Activated CD4-positive, alpha-beta memory T cell treated with anti-CD3 and anti-CD28 coated beads, Interleukin-2, amount 10 ng/mL, durations not matched to agents 7 days and 5 days (primary cell): ENCODE measurements at regions not wholly inside any gene's neighbourhood (a gene's known extent, or its start where the extent isn't known, plus 50 kb on each side); places are given as distances from the start of the nearest gene placed in this dataset.
"Not testable (repeated sequence)": the region's sequence is repeated elsewhere in the genome, so short reads cannot be mapped to it uniquely, and the experiment has no call there.

Experiments
- CTCF ChIA-PET: fragments of 350-600 bp; sonication (Branson Sonifier 250); formaldehyde crosslinking; loops from one replicate; lab custom pipeline; 2021; ENCODE audit warnings: antibody characterized with exemption, inconsistent platforms; lab: Charles Lee
- POLR2A ChIA-PET: fragments of 350-600 bp; sonication (Branson Sonifier 250); formaldehyde crosslinking; loops from one replicate; lab custom pipeline; 2021; ENCODE audit warnings: antibody characterized with exemption; lab: Charles Lee
- DNase-seq: peaks from one replicate; pipeline ENCODE4 v3.0.0-alpha.2; 2020
- H3K27ac Mint-ChIP-seq: one replicate; pipeline ENCODE4 v1.8.0; 2021; ENCODE audit warnings: mild to moderate bottlenecking, mixed read lengths
- H3K27me3 Mint-ChIP-seq: one replicate; pipeline ENCODE4 v1.8.0; 2021; ENCODE audit warnings: mixed read lengths
- H3K36me3 Mint-ChIP-seq: one replicate; pipeline ENCODE4 v1.8.0; 2021; ENCODE audit warnings: low read depth, mixed read lengths
- H3K4me1 Mint-ChIP-seq: one replicate; pipeline ENCODE4 v1.8.0; 2021; ENCODE audit warnings: mixed read lengths
- H3K4me3 Mint-ChIP-seq: one replicate; pipeline ENCODE4 v1.8.0; 2021; ENCODE audit warnings: mild to moderate bottlenecking, mixed read lengths
- H3K9me3 Mint-ChIP-seq: one replicate; pipeline ENCODE4 v1.8.0; 2021; ENCODE audit warnings: mixed read lengths

DNA sequence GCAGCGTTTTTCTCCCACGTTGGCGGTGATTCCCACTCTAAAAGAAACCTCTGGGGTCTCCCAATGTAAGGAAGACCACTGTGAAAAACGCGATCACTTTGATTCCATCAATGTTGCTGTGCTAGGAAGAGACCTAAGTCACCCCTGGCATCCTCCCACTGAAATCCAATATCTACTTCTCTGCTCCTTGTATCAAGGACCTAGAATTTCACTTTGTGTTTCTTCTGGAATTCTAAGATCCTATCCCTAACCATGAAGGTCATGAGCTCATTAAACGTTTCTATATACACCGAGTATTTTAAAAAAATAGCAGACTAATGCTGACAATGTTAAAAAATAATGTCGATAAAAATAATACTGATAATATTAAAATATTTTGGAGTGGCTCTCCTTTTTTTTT is 118.8 kb upstream of the MYO10 start:
- H3K36me3 Mint-ChIP-seq, result no peaks in the 10 kb centered on the region
- H3K4me3 Mint-ChIP-seq, result no peak overlapping the region
- H3K27me3 Mint-ChIP-seq, result no peaks in the 10 kb centered on the region
- no peak overlapping the region for H3K27ac Mint-ChIP-seq
- POLR2A ChIA-PET, result no interaction called here
- CTCF ChIA-PET, result no interaction called here
- DNase-seq, result no peak
- H3K9me3 Mint-ChIP-seq, result peaks cover 3% of the 10 kb centered on the region
- H3K4me1 Mint-ChIP-seq, result no peaks in the 10 kb centered on the region

DNA sequence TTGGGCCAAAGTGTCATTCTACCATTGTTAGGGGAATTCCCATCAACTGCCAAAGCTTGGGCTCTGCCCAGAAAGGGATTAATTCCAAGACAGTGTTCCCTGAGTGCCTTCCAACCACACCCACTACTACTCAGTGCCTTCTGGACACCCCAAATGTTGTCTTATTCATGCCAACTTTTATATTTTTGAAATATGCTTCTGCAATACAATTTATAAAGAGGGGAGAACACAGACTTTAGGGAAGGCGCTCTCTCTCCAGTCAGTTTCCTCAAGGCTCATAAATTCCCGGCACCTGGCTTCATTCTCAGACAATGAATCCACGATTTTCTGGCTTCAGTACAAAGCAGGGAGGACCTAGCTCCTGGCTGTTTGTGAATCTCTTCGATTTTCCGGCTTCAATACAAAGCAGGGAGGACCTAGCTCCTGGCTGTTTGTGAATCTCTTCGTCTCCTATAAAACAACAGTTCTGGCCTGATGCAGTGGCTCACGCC is 120.1 kb upstream of the MYO10 start:
- H3K36me3 Mint-ChIP-seq, result no peaks in the 10 kb centered on the region
- no peaks in the 10 kb centered on the region for H3K27me3 Mint-ChIP-seq
- POLR2A ChIA-PET, result no interaction called here
- no peak overlapping the region for H3K27ac Mint-ChIP-seq
- H3K4me3 Mint-ChIP-seq, result no peak overlapping the region
- H3K4me1 Mint-ChIP-seq, result no peaks in the 10 kb centered on the region
- CTCF ChIA-PET, result no interaction called here
- peaks cover 3% of the 10 kb centered on the region for H3K9me3 Mint-ChIP-seq
- DNase-seq, result no peak

DNA sequence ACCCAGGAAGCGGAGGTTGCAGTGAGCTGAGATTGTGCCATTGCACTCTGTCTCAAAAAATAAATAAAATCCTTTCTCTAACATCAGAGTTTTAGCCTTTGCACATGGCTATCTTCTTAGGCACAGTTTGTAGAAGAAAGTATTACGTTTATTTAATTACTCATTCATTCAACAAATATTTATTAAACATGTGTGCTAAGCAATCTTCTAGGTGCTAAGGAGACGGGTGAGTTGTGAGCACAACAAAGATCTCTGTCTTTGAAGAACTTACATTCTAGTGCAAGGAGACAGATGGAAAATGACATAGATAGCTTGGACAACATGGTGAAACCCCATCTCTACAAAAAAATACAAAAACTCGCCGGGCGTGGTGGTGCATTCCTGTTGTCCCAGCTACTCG is 122.3 kb upstream of the MYO10 start:
- no peaks in the 10 kb centered on the region for H3K4me1 Mint-ChIP-seq
- H3K36me3 Mint-ChIP-seq, result no peaks in the 10 kb centered on the region
- H3K27ac Mint-ChIP-seq, result no peak overlapping the region
- no peak overlapping the region for H3K4me3 Mint-ChIP-seq
- ChIA-PET CTCF (no interaction called here), POLR2A (no interaction called here)
- no peaks in the 10 kb centered on the region for H3K27me3 Mint-ChIP-seq
- no peak for DNase-seq
- peaks cover 6% of the 10 kb centered on the region for H3K9me3 Mint-ChIP-seq

DNA sequence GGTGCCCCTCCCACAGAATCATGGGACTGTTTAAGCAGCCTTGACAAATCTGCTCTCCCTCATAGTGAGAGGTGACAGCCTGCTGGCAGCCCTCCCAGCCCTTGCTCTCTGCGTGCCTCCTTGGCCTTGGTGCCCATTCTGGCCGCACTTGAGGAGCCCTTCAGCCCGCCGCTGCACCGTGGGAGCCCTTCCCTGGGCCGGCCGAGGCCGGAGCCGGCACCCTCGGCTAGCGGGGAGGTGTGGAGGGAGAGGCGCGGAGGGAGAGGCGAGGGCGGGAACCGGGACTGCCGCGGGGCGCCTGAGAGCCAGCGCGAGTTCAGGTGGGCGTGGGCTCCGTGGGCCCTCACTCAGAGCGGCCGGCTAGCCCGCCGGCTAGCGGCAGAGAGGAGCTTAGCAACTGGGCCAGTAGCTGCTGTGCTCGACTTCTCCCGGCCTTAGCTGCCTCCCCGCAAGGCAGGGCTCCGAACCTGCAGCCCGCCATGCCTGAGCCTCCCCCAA is 125.9 kb upstream of the MYO10 start:
- no peak overlapping the region for H3K4me3 Mint-ChIP-seq
- no peaks in the 10 kb centered on the region for H3K36me3 Mint-ChIP-seq
- H3K27ac Mint-ChIP-seq, result no peak overlapping the region
- no peak for DNase-seq
- no peaks in the 10 kb centered on the region for H3K4me1 Mint-ChIP-seq
- no peaks in the 10 kb centered on the region for H3K27me3 Mint-ChIP-seq
- peaks cover 8% of the 10 kb centered on the region for H3K9me3 Mint-ChIP-seq
- ChIA-PET POLR2A (no interaction called here), CTCF (no interaction called here)

DNA sequence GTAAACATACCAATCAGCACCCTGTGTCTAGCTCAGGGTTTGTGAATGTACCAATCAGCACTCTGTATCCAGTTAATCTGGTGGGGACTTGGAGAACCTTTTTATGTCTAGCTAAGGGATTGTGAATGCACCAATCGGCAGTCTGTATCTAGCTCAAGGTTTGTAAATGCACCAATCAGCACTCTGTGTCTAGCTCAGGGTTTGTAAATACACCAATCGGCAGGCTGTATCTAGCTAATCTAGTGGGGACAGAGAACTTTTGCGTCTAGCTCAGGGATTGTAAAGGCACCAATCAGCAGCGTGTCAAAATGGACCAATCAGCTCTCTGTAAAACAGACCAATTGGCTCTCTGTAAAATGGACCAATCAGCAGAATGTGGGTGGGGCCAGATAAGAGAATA is 126.7 kb upstream of the MYO10 start:
- CTCF ChIA-PET, result not testable (repeated sequence)

DNA sequence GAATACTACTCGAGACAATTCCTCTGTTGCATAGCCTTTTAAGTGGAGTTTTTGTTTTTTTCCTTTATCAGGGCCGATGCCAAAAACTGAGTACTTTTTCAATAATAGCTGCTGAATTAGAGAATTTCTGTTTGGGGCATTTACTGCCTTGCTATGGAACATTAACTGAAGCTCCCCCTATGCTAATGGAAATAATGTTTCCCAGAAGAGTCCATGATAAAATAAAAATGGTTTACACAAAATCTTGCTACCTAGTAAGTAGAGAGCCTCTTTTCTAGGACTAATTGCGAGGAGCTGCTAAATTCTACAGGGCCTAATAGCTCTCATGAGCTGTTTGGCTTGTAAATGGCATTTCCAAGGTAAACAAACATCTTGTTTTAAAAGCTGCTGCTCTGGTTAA is 128.2 kb upstream of the MYO10 start:
- Mint-ChIP-seq H3K36me3 (no peaks in the 10 kb centered on the region), H3K27ac (no peak overlapping the region), H3K4me3 (no peak overlapping the region), H3K9me3 (peaks cover 10% of the 10 kb centered on the region), H3K27me3 (no peaks in the 10 kb centered on the region), H3K4me1 (no peaks in the 10 kb centered on the region)
- no peak for DNase-seq
- POLR2A ChIA-PET, result no interaction called here
- CTCF ChIA-PET, result no interaction called here

More for the DNA sequence above, 126.7 kb upstream of the MYO10 start:
- H3K4me3 Mint-ChIP-seq, H3K4me1 Mint-ChIP-seq, H3K9me3 Mint-ChIP-seq, H3K36me3 Mint-ChIP-seq, DNase-seq, POLR2A ChIA-PET, H3K27me3 Mint-ChIP-seq, H3K27ac Mint-ChIP-seq: not testable (repeated sequence)

DNA sequence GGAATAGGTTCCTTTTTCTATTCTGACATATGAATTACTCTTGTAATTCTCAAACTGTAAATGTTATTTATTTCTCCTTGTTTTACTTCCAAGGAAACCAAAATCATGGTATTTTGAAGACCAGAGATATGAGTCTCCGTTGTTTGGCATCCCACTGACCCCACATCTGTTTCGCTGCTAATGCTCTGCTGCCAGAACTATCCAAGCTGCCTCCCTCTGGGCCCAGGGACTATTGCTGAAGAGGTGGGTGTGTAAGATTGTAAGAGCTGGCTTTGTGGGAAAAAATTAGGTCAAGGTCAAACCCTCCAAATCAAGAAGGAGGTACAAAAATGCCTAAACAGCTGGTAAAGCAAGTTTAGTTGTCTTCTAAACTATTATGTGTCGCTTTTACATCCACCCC is 129.4 kb upstream of the MYO10 start:
- no peaks in the 10 kb centered on the region for H3K27me3 Mint-ChIP-seq

DNA sequence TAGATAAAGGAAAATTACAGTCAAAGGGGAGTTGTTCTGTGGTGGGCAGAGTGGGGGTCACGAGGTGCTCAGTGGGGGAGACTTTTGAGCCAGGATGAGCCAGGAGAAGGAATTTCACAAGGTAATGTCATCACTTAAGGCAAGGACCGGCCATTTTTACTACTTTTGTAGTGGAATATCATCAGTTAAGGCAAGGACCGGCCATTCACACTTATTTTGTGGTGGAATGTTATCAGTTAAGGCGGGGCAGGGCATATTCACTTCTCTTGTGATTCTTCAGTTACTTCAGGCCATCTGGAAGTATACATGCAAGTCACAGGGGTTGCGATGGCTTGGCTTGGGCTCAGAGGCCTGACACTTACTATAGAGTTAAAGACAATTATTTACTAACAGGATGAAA is 129.9 kb upstream of the MYO10 start:
- DNase-seq, H3K4me1 Mint-ChIP-seq, H3K27ac Mint-ChIP-seq, H3K4me3 Mint-ChIP-seq, H3K27me3 Mint-ChIP-seq, POLR2A ChIA-PET, CTCF ChIA-PET, H3K36me3 Mint-ChIP-seq: not testable (repeated sequence)
- H3K9me3 Mint-ChIP-seq, result peaks cover 14% of the 10 kb centered on the region

More for the DNA sequence above, 129.4 kb upstream of the MYO10 start:
- H3K27ac Mint-ChIP-seq, result no peak overlapping the region
- ChIA-PET POLR2A (no interaction called here), CTCF (no interaction called here)
- no peak for DNase-seq
- no peaks in the 10 kb centered on the region for H3K4me1 Mint-ChIP-seq
- peaks cover 10% of the 10 kb centered on the region for H3K9me3 Mint-ChIP-seq
- no peaks in the 10 kb centered on the region for H3K36me3 Mint-ChIP-seq
- H3K4me3 Mint-ChIP-seq, result no peak overlapping the region

DNA sequence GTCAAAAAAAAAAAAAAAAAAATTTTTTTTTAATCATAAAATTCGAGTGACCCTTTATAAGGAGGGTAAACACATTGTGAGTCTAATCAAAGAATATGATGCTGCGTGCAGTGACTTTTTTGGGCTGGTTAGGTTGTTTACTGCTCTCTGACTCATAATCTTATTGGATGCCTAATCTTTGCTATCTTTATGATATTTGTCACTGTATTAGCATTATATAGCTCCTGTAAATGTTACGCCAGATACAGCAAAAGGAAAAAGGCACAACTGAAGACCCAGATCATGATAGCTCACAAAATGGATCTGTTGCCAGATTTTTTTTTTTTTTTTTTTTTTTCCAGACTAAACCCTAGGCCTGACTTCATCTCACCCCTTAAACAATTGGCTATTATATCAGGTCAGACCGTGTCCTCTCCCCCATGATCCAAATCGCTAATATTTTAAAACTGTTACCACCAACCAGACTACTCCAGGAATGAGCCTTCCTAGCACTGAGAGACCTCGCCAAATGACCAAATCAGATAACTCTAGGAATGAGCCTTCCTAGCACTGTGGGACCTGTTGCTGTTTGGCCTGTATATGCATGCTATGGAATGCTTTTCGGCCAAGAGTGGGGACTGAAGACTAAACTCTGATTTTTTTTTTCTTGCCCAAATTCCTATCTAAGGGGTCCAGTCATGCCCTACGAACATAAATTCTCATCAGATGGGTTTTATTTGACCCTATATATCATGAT is 131.7 kb upstream of the MYO10 start:
- POLR2A ChIA-PET, result no interaction called here
- Mint-ChIP-seq H3K4me3 (no peak overlapping the region), H3K27ac (no peak overlapping the region), H3K9me3 (peaks cover 14% of the 10 kb centered on the region), H3K36me3 (no peaks in the 10 kb centered on the region), H3K27me3 (no peaks in the 10 kb centered on the region), H3K4me1 (no peaks in the 10 kb centered on the region)
- no peak for DNase-seq
- CTCF ChIA-PET, result interaction anchor here (0.6 kb wide), 1 partner anchor 219 kb away, joined by 3 read pairs; no protein-coding TSS in a partner anchor

DNA sequence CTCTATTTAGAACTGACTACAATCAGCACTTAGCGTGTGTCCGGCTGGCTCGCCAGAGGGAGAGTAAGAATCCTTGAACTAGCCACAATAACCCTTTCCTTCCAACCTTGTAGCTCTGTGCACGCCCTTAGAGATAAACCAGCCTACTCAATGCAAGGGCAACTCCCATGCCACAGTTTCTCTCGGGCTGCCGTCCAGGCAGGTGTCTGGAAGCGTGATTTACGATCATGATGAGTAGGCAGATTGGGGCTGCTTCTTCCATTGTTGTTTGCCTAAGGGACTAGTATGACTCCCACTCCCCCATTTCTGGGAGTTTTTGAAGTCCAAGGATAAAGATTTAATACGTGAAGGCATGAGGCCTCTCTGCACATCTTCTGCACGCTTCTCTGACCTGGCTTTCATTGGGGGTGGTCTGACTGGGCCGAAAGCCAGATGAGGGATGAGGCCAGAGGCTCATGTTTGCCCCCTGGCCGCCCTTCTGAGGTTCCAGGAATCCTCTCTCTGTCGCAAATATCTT is 134.0 kb upstream of the MYO10 start:
- DNase-seq, result no peak
- Mint-ChIP-seq H3K36me3 (no peaks in the 10 kb centered on the region), H3K9me3 (peaks cover 13% of the 10 kb centered on the region), H3K27ac (no peak overlapping the region), H3K27me3 (no peaks in the 10 kb centered on the region), H3K4me1 (no peaks in the 10 kb centered on the region), H3K4me3 (no peak overlapping the region)
- CTCF ChIA-PET, result no interaction called here
- POLR2A ChIA-PET, result no interaction called here

DNA sequence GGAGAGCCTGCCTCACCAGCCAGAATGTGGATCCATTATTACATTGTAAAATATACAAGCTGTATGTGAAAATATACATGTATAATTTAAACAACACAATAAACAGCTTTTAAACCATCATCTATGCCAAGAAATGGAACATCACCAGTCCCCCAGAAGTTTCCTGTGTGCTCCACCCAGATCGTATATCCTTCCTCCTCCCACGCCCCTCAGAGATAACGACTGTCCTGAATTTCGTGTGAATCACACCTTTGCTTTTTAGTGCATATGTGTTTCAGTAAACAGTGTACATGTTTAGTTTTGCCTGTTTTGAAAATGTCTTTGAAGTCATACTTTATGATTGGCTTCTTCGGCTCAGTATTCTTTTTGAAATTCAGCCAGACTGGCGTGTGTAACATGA is 134.6 kb upstream of the MYO10 start:
- no peak for DNase-seq
- Mint-ChIP-seq H3K27ac (no peak overlapping the region), H3K9me3 (peaks cover 13% of the 10 kb centered on the region), H3K36me3 (no peaks in the 10 kb centered on the region), H3K27me3 (no peaks in the 10 kb centered on the region), H3K4me1 (no peaks in the 10 kb centered on the region), H3K4me3 (no peak overlapping the region)
- CTCF ChIA-PET, result no interaction called here
- POLR2A ChIA-PET, result no interaction called here

DNA sequence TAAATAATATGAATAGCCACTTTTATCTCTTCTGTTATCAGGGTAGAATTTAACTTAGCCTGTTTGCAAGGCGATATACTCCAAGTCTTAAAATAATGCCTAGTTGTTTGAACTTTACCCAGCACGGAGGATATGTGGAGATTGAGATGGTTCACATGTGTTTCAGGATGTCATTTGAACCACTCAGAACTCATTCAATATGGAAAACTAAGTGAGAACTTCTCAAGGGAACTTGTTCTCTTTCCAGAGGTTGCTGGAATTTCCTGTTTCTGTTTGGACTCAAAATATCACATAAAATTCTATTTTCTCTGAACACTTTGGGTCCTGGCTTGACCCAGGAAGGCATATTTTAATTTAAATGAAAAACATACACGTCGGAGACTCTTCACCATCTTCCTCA is 139.1 kb upstream of the MYO10 start:
- H3K36me3 Mint-ChIP-seq, result no peaks in the 10 kb centered on the region
- no peak overlapping the region for H3K27ac Mint-ChIP-seq
- no peak overlapping the region for H3K4me3 Mint-ChIP-seq
- peaks cover 10% of the 10 kb centered on the region for H3K9me3 Mint-ChIP-seq
- DNase-seq, result no peak
- H3K4me1 Mint-ChIP-seq, result no peaks in the 10 kb centered on the region
- POLR2A ChIA-PET, result no interaction called here
- no peaks in the 10 kb centered on the region for H3K27me3 Mint-ChIP-seq
- CTCF ChIA-PET, result no interaction called here

DNA sequence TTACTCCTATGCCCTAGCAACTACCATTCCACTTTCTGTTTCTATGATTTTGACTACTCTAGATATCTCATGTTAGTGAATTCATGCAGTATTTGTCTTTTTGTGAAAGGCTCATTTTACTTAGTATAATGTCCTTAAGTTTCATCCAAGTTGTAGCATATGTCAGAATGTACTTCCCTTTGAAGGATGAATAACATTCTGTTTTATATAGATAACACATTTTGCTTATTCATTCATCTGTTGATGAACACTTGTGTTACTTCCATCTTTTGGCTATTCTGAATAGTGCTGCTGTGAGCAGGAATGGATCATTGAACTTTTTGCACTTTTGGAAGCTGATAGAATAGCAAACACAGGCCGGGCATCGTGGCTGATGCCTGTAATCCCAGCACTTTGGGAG is 140.2 kb upstream of the MYO10 start:
- peaks cover 6% of the 10 kb centered on the region for H3K9me3 Mint-ChIP-seq
- ChIA-PET POLR2A (no interaction called here), CTCF (no interaction called here)
- no peak overlapping the region for H3K27ac Mint-ChIP-seq
- H3K4me3 Mint-ChIP-seq, result no peak overlapping the region
- H3K36me3 Mint-ChIP-seq, result no peaks in the 10 kb centered on the region
- H3K27me3 Mint-ChIP-seq, result no peaks in the 10 kb centered on the region
- no peaks in the 10 kb centered on the region for H3K4me1 Mint-ChIP-seq
- DNase-seq, result no peak
